Vagina (tissue), 2 donors: ENCODE measurements at regions not wholly inside any gene's neighbourhood (a gene's known extent, or its start where the extent isn't known, plus 50 kb on each side); places are given as distances from the start of the nearest gene placed in this dataset.

Experiments
- CTCF ChIP-seq, 3 experiments: fragments of 450-650 bp in 2 of 3; fragments of 200-600 bp in 1 of 3; sonication (generic) in 1 of 3; IDR thresholded peaks; one replicate each; pipeline ENCODE4 v1.5.1; 2017 to 2019; ENCODE audit warnings: antibody characterized with exemption in 3 of 3, mild to moderate bottlenecking in 2 of 3, moderate library complexity in 2 of 3
- POLR2A ChIP-seq, 2 donors: fragments of 450-650 bp; IDR thresholded peaks; one replicate each; pipeline ENCODE4 v1.6.1; 2017; ENCODE audit warnings: antibody characterized with exemption in 2 of 2, mild to moderate bottlenecking in 2 of 2, moderate library complexity in 2 of 2
- POLR2AphosphoS5 ChIP-seq, 2 donors: sonication (generic); formaldehyde crosslinking; IDR thresholded peaks; one replicate each; pipeline ENCODE4 v1.9.0; 2017; ENCODE audit warnings: antibody characterized with exemption in 2 of 2, mild to moderate bottlenecking in 2 of 2, low read depth in 1 of 2; ENCODE audit not compliant: insufficient read depth in 1 of 2

GRCh38 chr10:120713573-120714205 lies 137.5 kb upstream of the WDR11 start:
- TF ChIP-seq CTCF (IDR thresholded peaks at IDR 0.05) (no peak), POLR2A (IDR thresholded peaks at IDR 0.05) (no peak), POLR2AphosphoS5 (IDR thresholded peaks at IDR 0.05; ENCODE audit: insufficient read depth in 1 of 2, low read depth in 1 of 2) (no peak)
